ENCODE measurements at regions not wholly inside any gene's neighbourhood (a gene's known extent, or its start where the extent isn't known, plus 50 kb on each side); places are given as distances from the start of the nearest gene placed in this dataset.

GRCh38 chr2:171217330-171217729 is 56.6 kb upstream of the TLK1 start:
- TF ChIP-seq CTCF (conservative IDR thresholded peaks at IDR 0.05 in 1 of 2, IDR thresholded peaks at IDR 0.05 in 1 of 2; ENCODE audit: low read depth in 1 of 2, low read length in 2 of 2) (no peak), EZH2 (IDR thresholded peaks at IDR 0.05; ENCODE audit: low read length, missing control alignments) (no peak)
